Erythroblast (primary cell): ENCODE measurements at regions not wholly inside any gene's neighbourhood (a gene's known extent, or its start where the extent isn't known, plus 50 kb on each side); places are given as distances from the start of the nearest gene placed in this dataset.

Experiments used
- GATA1 ChIP-seq: IDR thresholded peaks from 2 replicates; pipeline ENCODE4 v1.6.1; 2011; ENCODE audit warnings: low read depth, mild to moderate bottlenecking, control low read depth, low read length, moderate library complexity
- POLR2A ChIP-seq: IDR thresholded peaks from 2 replicates; pipeline ENCODE4 v1.6.1; 2011; ENCODE audit warnings: mild to moderate bottlenecking, low read length

- TF ChIP-seq POLR2A (no peak), GATA1 (no peak)
These were observed 631.2 kb upstream of the ZFP42 start for GRCh38 chr4:187364401-187364800.
